ENCODE measurements at regions not wholly inside any gene's neighbourhood (a gene's known extent, or its start where the extent isn't known, plus 50 kb on each side); places are given as distances from the start of the nearest gene placed in this dataset.

GRCh38 chr17:5955764-5956163 lies 114.4 kb upstream of the WSCD1 start:
- TF ChIP-seq CTCF (conservative IDR thresholded peaks at IDR 0.05) (no peak), EZH2 (IDR thresholded peaks at IDR 0.05; ENCODE audit: low read depth) (no peak)
